Islet precursor cell (in vitro differentiated cells): ENCODE measurements at regions not wholly inside any gene's neighbourhood (a gene's known extent, or its start where the extent isn't known, plus 50 kb on each side); places are given as distances from the start of the nearest gene placed in this dataset.
"Not testable (repeated sequence)": the region's sequence is repeated elsewhere in the genome, so short reads cannot be mapped to it uniquely, and the experiment has no call there.

Experiments
- DNase-seq: peaks from one replicate; pipeline ENCODE4 v3.0.0-alpha.2; 2018

GRCh38 chr3:674116-674515, 418.7 kb upstream of the CNTN6 start:
- DNase-seq: no peak

DNA sequence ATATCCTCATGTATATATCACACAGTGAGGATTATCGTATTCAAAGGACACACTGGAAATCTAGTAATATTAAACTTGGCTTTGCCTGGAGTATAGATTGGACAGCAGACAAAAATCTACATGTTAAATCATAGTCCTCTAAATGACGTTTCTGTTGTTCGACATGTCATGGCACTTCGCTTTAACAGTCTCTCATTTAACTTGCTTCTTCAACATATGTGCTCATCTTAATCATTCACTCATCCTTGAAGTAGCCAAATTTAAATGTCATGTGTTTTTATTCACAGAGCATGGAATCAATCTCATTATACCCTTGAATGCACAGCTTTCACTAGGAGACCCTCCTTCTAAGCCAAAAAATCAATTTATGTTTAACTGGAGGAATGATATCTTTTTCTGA, 417.0 kb upstream of the CNTN6 start:
- DNase-seq: no peak

DNA sequence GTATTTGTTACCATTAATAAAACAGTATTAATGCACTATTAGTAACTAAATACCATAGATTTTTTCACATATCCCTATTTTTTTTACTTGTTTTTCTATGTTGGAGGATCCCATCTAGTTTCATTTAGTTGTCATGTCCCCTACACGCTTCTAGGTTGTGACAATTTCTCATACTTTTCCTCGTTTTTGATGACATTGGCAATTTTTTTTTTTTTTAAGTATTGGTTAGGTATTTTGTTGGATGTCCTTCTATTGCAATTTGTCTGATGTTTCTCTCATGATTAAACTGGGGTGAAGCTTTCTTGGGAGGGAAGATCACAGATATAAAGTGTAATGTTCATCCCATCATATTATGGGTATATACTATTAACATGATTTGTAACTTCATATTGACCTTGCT, 409.1 kb upstream of the CNTN6 start:
- DNase-seq: no peak

- no peak for DNase-seq
Observed at GRCh38 chr3:690770-691169, 402.1 kb upstream of the CNTN6 start.

DNA sequence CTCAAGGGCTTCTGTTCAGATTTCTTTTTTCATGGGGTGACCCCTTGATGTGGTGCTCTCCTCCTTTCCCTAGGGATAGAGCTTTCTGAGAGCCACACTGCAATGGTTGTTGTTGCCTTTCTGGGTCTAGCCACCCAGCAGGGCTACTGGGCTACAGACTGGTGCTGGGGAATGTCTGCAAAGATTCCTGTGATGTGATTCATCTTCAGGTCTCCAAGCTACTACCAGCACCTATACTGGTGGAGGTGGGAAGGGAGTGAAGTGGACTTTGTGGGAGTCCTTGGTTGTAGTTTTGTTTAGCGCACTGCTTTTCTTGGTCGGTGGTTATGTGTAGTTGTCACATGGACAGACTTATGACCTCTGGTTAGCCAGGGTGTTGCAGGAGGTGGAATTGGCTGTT, 392.3 kb upstream of the CNTN6 start:
- peak; percentile 56 for DNase-seq

DNA sequence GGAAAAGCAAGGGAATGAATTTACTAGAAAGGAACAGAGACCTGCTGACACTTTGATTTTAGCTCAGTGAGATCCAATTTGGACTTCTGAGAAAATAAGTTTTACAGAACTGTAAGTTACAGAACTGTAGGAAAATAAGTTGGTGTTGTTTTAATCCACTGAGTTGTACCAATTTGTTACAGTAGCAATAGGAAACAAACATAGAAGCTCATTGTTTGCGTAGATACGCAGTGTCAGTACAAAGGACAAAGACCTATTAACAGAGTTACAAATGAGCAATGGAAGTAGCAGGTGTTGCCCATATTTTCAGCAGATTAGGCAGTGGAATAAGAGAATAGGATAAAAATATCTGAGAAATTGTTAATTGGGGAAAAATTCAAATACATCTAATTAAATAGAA, 385.8 kb upstream of the CNTN6 start:
- no peak for DNase-seq

DNA sequence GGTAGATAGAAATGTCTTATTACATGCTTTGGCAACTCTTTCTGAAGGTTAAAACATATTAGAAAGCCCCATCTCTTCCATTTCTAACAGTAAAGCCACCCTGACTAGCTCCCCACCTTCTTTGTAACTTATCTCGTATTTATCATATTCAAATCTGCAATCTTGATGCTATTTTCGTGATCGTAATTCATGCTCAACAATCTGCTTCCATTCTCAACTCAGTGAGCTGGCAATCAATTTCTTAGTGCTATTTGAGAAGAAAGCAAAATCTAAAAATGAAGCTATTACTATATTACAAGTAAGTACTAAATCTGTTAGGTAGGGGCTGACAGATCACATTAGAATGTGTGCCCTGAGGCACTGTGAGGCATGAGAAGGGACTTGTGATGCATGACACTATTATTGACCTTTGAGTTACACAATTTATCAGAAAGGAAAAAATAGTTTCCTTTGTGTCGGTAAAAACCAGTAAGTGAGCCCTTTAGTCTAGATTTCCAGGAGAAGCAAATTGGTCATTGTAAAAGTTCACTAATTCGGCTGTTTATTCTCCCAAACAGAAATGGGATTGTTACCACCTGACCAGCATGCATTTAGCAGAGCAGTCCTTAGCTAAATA, 379.7 kb upstream of the CNTN6 start:
- peak; percentile 66 for DNase-seq

- no peak for DNase-seq
Observed at GRCh38 chr3:713947-714620, 378.7 kb upstream of the CNTN6 start.

DNA sequence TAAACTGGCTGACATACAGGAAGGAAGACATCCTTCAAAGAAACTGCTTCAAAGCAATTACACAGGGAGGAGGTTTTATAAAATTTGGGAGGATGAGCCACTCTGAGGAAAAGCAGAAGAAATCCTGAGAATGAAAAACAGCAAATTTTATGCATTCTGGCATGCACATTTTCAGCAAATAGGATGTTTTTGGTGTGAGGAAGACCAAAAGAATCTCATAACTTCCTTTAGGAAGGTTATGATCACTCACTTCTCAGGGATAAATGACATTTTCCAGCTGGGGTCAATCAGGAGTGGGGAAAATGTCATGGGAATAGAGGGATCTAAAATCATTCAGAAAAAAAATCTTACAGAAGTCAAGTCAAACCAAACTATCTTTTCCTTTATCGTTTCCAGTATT, 371.7 kb upstream of the CNTN6 start:
- DNase-seq: no peak

GRCh38 chr3:732326-732928, 360.4 kb upstream of the CNTN6 start:
- DNase-seq: no peak

GRCh38 chr3:733313-733712, 359.5 kb upstream of the CNTN6 start:
- no peak for DNase-seq

- no peak for DNase-seq
Observed at GRCh38 chr3:757711-758110, 335.1 kb upstream of the CNTN6 start.

DNA sequence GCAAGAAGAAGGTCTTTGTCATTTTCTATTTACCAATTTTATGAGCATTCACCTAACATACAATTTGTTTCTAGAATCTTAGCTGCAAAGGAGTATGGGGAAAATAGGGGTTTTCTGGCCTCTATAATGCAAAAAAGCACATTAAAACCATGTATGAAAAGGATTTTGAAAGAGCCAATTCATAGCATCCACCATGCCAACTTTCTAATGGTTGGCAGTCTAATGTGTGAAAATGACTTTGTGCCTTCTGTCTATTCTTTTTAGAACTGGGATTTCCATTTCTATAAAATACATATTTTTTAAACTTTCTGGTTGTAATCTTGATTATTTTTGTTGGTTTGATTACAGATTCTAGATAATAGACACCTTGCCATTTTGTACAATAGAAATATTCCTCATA, 333.7 kb upstream of the CNTN6 start:
- no peak for DNase-seq

DNA sequence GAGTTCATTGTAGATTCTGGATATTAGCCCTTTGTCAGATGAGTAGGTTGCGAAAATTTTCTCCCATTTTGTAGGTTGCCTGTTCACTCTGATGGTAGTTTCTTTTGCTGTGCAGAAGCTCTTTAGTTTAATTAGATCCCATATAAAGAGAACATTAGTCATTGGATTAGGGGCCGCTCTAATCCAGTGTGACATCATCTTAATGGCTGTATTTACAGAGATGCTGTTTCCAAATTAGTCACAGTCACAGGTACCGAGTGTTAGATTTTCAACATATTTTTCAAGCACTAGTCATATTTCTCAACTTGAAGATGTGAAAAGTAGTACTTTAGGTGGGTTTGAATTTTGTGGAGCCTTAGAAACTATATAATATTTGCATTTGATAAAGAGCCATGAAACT, 319.4 kb upstream of the CNTN6 start:
- not testable (repeated sequence) for DNase-seq

DNA sequence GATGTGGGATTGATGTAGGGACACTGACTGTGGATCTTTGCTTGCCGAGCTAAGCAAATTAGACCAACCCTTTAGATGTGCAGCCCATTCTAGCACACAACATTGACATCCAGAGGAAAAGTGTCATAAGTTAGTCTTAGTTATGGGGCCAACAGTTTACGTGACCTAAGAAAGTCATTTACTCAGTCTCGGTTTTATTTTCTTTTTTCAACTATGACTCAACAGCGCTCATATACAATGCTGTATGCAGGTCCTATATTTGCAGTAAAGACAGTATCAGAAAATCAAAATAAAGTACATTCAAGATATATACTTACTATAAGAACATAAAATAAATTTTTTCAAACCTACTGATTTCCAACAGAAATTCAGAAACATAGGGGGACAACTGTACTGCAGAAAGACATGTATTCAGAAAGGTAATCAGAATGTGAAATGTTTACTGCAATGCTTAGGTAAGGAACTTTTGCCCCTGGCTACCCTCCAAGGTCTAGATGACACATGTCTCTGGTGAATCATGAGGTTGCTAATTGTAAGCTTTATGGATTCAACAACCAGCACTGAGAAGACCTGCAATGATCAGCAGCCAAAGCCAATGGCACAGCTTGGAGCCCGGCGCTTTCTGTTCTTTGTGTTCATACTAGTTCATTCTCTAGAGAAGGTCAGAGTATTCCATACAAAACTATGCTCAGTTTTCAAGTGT, 317.5 kb upstream of the CNTN6 start:
- DNase-seq: no peak

- DNase-seq: no peak
Observed at GRCh38 chr3:780505-780904, 312.3 kb upstream of the CNTN6 start.

- DNase-seq: no peak
Observed at GRCh38 chr3:791442-791841, 301.4 kb upstream of the CNTN6 start.

- no peak for DNase-seq
Observed at GRCh38 chr3:792630-793029, 300.2 kb upstream of the CNTN6 start.

GRCh38 chr3:804211-804610, 288.6 kb upstream of the CNTN6 start:
- DNase-seq: no peak

DNA sequence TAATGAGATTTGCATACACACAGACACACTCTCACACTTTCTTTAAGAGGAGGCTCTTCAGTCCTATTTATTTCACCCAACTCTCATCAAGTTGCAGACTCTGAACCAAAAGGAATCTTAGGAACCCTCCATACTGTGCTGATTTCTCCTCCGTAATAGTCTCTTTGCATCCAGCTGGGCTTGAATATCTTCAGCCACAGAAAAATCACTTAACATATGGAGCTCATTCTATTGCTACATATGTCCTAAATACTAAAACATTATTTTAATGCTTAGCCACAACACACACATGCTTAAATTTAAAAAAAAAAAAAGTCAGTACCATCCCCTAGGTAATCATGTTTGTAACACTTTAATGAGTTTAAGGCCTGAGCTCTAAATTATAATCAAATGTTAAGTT, 287.5 kb upstream of the CNTN6 start:
- no peak for DNase-seq

GRCh38 chr3:806006-806405, 286.8 kb upstream of the CNTN6 start:
- no peak for DNase-seq

DNA sequence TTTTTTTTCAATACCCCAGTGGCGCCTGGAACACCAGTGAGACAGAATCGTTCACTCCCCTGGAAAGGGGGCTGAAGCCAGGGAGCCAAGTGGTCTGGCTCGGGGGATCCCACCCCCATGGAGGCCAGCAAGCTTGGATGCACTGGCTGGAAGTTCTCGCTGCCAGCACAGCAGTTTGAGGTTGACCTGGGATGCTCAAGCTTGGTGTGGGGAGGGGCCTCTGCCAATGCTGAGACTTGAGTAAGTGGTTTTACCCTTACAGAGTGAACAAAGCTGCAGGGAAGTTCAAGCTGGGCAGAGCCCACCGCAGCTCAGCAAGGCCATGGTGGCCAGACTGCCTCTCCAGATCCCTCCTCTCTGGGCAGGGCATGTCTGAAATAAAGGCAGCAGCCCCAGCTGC, 276.2 kb upstream of the CNTN6 start:
- DNase-seq: no peak

GRCh38 chr3:834679-835078, 258.1 kb upstream of the CNTN6 start:
- DNase-seq: no peak

- no peak for DNase-seq
Observed at GRCh38 chr3:835096-835495, 257.7 kb upstream of the CNTN6 start.
